Nephron progenitor cell (in vitro differentiated cells): ENCODE measurements at regions not wholly inside any gene's neighbourhood (a gene's known extent, or its start where the extent isn't known, plus 50 kb on each side); places are given as distances from the start of the nearest gene placed in this dataset.

ENCODE experiments used
- DNase-seq: peaks from one replicate; pipeline ENCODE4 v3.0.0; 2021
- H3K27ac Mint-ChIP-seq: 2 replicates; pipeline ENCODE4 v1.8.0; 2021; ENCODE audit warnings: mild to moderate bottlenecking, moderate library complexity, mixed read lengths
- H3K27me3 Mint-ChIP-seq: 2 replicates; pipeline ENCODE4 v1.8.0; 2021; ENCODE audit warnings: mild to moderate bottlenecking, low read depth, mixed read lengths; ENCODE audit not compliant: poor library complexity
- H3K36me3 Mint-ChIP-seq: 2 replicates; pipeline ENCODE4 v1.8.0; 2021; ENCODE audit warnings: low read depth, mixed read lengths
- H3K4me1 Mint-ChIP-seq: 2 replicates; pipeline ENCODE4 v1.8.0; 2021; ENCODE audit warnings: mixed read lengths
- H3K4me3 Mint-ChIP-seq: 2 replicates; pipeline ENCODE4 v1.8.0; 2021; ENCODE audit warnings: mild to moderate bottlenecking, moderate library complexity, mixed read lengths
- H3K9me3 Mint-ChIP-seq: 2 replicates; pipeline ENCODE4 v1.8.0; 2021; ENCODE audit warnings: mild to moderate bottlenecking, moderate library complexity, mixed read lengths
- TF ChIP-seq, protein P1 (sequence below): fragments of 200-600 bp; sonication (generic); IDR thresholded peaks from 2 replicates; pipeline ENCODE4 v1.5.0; 2021; ENCODE audit warnings: antibody characterized with exemption

DNA sequence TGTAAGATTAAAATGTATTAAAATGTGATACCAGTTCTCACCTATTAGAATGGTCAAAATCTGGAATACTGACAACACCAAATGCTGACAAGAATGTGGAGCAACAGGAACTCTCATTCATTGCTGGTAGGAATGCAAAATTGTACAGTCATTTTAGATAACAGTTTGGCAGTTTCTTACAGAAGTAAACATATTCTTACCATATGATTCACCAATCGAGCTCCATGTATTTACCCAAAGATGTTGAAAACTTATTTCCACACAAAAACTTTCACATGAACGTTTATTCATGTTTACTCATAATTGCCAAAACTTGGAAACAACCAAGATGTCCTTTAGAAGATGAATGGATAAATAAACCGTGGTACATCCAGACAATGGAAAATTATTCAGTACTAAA lies 1193.5 kb upstream of the ACVR2A start:
- Mint-ChIP-seq H3K9me3 (peaks cover 12% of the 10 kb centered on the region), H3K36me3 (no peaks in the 10 kb centered on the region), H3K4me3 (no peak overlapping the region), H3K4me1 (no peaks in the 10 kb centered on the region), H3K27ac (no peak overlapping the region), H3K27me3 (no peaks in the 10 kb centered on the region)
- TF ChIP-seq, protein P1, sequence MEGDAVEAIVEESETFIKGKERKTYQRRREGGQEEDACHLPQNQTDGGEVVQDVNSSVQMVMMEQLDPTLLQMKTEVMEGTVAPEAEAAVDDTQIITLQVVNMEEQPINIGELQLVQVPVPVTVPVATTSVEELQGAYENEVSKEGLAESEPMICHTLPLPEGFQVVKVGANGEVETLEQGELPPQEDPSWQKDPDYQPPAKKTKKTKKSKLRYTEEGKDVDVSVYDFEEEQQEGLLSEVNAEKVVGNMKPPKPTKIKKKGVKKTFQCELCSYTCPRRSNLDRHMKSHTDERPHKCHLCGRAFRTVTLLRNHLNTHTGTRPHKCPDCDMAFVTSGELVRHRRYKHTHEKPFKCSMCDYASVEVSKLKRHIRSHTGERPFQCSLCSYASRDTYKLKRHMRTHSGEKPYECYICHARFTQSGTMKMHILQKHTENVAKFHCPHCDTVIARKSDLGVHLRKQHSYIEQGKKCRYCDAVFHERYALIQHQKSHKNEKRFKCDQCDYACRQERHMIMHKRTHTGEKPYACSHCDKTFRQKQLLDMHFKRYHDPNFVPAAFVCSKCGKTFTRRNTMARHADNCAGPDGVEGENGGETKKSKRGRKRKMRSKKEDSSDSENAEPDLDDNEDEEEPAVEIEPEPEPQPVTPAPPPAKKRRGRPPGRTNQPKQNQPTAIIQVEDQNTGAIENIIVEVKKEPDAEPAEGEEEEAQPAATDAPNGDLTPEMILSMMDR: no peak
- no peak for DNase-seq

DNA sequence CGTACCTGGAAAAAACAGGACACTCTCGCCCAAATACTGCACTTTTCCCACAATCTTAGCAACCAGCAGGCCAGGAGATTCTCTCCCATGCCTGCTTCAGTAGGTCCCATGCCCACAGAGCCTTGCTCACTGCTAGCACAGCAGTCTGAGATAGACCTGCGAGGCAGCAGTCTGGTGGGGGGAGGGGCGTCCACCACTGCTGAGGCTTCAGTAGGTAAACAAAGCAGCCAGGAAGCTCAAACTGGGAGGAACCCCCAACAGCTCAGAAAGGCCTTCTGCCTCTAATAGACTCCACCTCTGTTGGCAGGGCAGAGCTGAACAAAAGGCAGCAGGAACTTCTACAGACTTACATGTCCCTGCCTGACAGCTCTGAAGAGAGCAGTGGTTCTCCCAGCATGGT lies 1202.8 kb upstream of the ACVR2A start:
- no peaks in the 10 kb centered on the region for H3K4me1 Mint-ChIP-seq
- DNase-seq: peak; percentile 11
- no peaks in the 10 kb centered on the region for H3K27me3 Mint-ChIP-seq

DNA sequence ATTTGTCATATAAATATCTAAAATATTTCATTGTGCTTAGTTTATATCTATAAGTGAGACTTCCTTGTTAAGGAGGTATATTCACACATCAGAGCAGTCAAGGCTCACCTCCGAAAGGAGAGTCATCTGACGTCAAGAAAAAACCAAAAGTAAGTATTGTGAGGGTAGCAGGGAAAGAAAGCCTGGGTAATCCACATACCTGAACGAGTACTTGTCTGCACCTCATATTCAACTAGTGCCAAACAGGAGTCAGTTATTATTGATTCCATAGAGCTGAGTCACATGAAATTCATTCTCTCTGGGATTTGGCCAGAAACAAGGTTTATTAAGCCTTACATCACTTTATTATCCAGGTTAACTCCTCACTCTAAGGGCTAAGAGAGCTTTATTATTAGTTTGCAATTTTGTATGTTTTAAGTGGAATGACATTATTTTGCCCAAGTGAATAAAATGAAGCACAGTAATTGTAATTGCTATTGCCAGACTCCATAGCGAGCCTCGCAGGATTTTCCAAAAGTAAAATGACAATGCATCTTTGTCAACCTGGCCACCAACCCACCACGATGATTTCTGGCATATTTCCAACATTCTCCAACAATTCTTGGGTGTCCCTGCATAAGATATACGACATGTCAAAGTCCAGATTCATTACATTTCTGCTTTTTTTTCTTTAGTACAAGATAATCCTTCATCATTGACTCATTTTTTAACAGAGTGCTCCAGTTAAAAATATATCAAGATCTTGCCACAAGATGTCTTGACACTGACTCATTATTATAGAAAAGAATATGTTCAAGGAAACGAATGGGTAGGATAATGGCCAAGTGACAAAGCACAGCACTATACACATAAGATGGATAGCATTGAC lies 1210.4 kb upstream of the ACVR2A start:
- H3K9me3 Mint-ChIP-seq: no peaks in the 10 kb centered on the region
- no peak overlapping the region for H3K4me3 Mint-ChIP-seq
- H3K36me3 Mint-ChIP-seq: no peaks in the 10 kb centered on the region
- no peak overlapping the region for H3K27ac Mint-ChIP-seq
- no peak for DNase-seq
- H3K27me3 Mint-ChIP-seq: no peaks in the 10 kb centered on the region
- TF ChIP-seq, protein P1: no peak
- H3K4me1 Mint-ChIP-seq: no peaks in the 10 kb centered on the region

More for the DNA sequence above, 1202.8 kb upstream of the ACVR2A start:
- peaks cover 32% of the 10 kb centered on the region for H3K9me3 Mint-ChIP-seq
- TF ChIP-seq, protein P1: no peak
- H3K27ac Mint-ChIP-seq: no peak overlapping the region
- H3K36me3 Mint-ChIP-seq: peaks cover 11% of the 10 kb centered on the region
- no peak overlapping the region for H3K4me3 Mint-ChIP-seq

DNA sequence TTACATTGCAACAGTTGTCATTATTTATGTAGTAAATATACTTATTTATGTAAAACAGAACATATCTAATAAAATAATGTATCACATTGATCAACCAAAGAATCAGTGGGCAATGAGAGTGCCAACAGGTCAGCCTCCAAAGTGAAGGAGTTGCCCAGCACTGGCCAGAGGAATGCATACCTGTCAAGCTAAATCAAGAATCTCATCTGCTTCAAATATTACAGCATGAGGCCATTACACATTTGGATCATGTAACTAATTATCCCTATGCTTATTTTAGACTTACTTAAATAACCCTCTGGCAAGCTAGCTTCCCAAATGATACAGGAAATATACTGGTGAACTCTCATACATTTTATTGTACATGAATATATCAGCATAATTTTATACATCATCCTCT lies 1211.7 kb upstream of the ACVR2A start:
- no peak for DNase-seq
- Mint-ChIP-seq H3K27me3 (no peaks in the 10 kb centered on the region), H3K4me1 (no peaks in the 10 kb centered on the region), H3K4me3 (no peak overlapping the region), H3K36me3 (no peaks in the 10 kb centered on the region), H3K27ac (no peak overlapping the region), H3K9me3 (no peaks in the 10 kb centered on the region)
- TF ChIP-seq, protein P1: no peak

DNA sequence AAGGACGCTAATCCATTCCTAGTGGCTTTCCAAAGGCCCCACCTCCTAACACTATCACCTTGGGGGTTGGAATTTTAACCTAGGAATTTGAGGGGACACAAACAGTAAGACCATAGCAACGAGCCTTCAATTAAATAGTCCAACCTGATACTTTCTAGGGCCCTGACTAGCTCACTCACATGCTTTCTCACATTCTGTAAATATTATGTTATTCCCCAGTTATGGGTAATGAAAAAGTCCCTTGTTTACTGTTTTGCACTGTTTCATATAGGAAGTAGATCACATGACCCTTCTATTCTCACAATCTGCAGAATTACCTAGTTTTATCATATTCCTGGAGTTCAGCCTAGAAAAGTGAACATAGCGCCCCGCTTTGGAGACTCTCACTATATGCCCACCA lies 1212.1 kb upstream of the ACVR2A start:
- H3K4me1 Mint-ChIP-seq: no peaks in the 10 kb centered on the region
- no peak for DNase-seq
- no peak overlapping the region for H3K27ac Mint-ChIP-seq
- TF ChIP-seq, protein P1: no peak
- H3K36me3 Mint-ChIP-seq: no peaks in the 10 kb centered on the region
- no peaks in the 10 kb centered on the region for H3K9me3 Mint-ChIP-seq
- H3K4me3 Mint-ChIP-seq: no peak overlapping the region
- H3K27me3 Mint-ChIP-seq: no peaks in the 10 kb centered on the region
